NT2/D1 (cell line): ENCODE measurements at regions not wholly inside any gene's neighbourhood (a gene's known extent, or its start where the extent isn't known, plus 50 kb on each side); places are given as distances from the start of the nearest gene placed in this dataset.
"Not testable (repeated sequence)": the region's sequence is repeated elsewhere in the genome, so short reads cannot be mapped to it uniquely, and the experiment has no call there.

Source experiments
- DNase-seq: peaks from one replicate; pipeline ENCODE4 v3.0.0-alpha.2; 2011; ENCODE audit warnings: low read depth, low spot score
- H3K27me3 ChIP-seq: 2 replicates; pipeline ENCODE4 v1.6.0; 2011; ENCODE audit warnings: mild to moderate bottlenecking; ENCODE audit not compliant: insufficient read length, insufficient read depth
- H3K36me3 ChIP-seq: 2 replicates; pipeline ENCODE4 v1.6.1; 2011; ENCODE audit warnings: mild to moderate bottlenecking, low read length, mixed read lengths; ENCODE audit not compliant: insufficient read depth, insufficient read length
- H3K4me1 ChIP-seq: 2 replicates; pipeline ENCODE4 v1.5.1; 2011; ENCODE audit not compliant: insufficient read depth, insufficient read length
- H3K4me3 ChIP-seq: 2 replicates; pipeline ENCODE4 v1.5.1; 2011; ENCODE audit warnings: low read depth; ENCODE audit not compliant: insufficient read length
- H3K9ac ChIP-seq: 2 replicates; pipeline ENCODE4 v1.6.0; 2011; ENCODE audit warnings: low read depth; ENCODE audit not compliant: insufficient read length
- H3K9me3 ChIP-seq: 2 replicates; pipeline ENCODE4 v1.5.1; 2011; ENCODE audit warnings: mild to moderate bottlenecking, low read length; ENCODE audit not compliant: insufficient read depth
- SUZ12 ChIP-seq: IDR thresholded peaks from 2 replicates; pipeline ENCODE4 v1.6.1; 2011; ENCODE audit not compliant: insufficient read length, insufficient read depth; ENCODE audit errors: extremely low read depth
- YY1 ChIP-seq: IDR thresholded peaks from 2 replicates; pipeline ENCODE4 v1.6.1; 2011; ENCODE audit not compliant: insufficient read length, insufficient read depth
- ZNF274 ChIP-seq: IDR thresholded peaks from 2 replicates; pipeline ENCODE4 v1.6.1; 2011; ENCODE audit warnings: mild to moderate bottlenecking, low read depth, low read length

DNA sequence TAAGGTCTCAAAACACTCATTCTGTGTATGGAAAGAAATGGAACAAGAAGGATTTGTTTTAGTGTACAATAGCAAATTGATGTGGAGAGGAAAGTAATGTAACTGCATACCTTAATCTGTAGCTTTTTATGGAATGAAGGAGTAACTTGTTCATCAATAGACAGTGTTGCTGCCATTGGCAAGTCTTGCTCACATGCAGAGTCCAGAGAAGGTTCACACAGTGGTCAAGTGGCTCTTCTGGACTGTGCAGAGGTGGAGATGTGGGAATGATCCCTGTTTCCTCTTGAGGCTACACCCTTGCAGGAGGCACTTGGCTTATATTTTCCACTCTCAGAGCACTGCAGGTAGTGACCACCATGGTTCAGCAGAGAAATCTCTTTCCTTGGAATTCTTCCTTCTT, 132.9 kb upstream of the ANKH start:
- Histone ChIP-seq H3K4me1 (no peaks in the 10 kb centered on the region), H3K9ac (no peak overlapping the region), H3K27me3 (no peaks in the 10 kb centered on the region), H3K4me3 (no peak overlapping the region), H3K36me3 (no peaks in the 10 kb centered on the region), H3K9me3 (no peaks in the 10 kb centered on the region)
- DNase-seq: no peak
- no peak for TF ChIP-seq YY1
- TF ChIP-seq SUZ12: no peak
- TF ChIP-seq ZNF274: no peak

DNA sequence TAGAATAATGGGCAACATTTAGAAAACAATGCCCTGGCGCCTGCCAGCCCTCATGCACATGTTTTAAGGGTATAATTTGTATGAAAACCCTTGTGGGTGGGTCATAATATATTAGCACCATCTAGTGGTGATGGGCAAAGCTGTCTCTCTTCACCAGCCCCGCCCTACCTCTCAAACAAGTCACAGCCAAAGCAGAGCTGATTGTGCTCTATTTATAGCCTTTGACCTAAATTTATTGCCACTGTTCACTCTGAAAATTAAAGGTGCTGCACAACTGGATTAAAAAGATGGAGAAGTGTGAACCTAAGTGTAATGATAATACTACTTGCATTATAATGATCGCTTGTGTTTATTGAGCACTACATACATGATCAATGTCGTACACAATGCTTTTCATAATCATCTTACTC, 131.9 kb upstream of the ANKH start:
- peak; percentile 28 for DNase-seq
- Histone ChIP-seq H3K9ac (no peak overlapping the region), H3K9me3 (peaks cover 2% of the 10 kb centered on the region), H3K4me3 (no peak overlapping the region), H3K27me3 (no peaks in the 10 kb centered on the region), H3K36me3 (no peaks in the 10 kb centered on the region), H3K4me1 (no peaks in the 10 kb centered on the region)
- TF ChIP-seq ZNF274 (no peak), YY1 (no peak)

DNA sequence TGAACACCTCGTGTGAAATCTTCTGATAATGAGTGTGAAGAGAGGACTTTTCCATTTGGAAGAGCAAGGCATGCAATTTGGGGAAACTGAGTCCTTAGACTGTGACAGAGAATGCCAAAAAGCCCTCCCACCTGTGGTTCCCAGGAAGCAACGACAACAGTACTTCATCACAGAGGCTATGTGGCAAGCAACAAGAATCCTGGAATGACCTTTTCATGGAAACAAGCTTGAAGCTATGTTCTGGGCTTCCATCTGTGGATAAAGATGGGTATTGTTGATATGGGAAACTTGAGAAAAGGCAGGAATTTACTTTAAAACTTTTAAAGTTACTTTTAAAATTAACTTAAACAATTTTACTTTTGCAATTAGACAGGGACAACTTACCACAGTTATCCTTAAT, 131.2 kb upstream of the ANKH start:
- no peak for TF ChIP-seq ZNF274
- no peak for TF ChIP-seq YY1
- TF ChIP-seq SUZ12: no peak
- no peaks in the 10 kb centered on the region for H3K36me3 ChIP-seq
- no peak overlapping the region for H3K4me3 ChIP-seq
- no peak for DNase-seq
- no peak overlapping the region for H3K9ac ChIP-seq
- H3K4me1 ChIP-seq: no peaks in the 10 kb centered on the region
- no peaks in the 10 kb centered on the region for H3K27me3 ChIP-seq
- H3K9me3 ChIP-seq: peaks cover 10% of the 10 kb centered on the region

DNA sequence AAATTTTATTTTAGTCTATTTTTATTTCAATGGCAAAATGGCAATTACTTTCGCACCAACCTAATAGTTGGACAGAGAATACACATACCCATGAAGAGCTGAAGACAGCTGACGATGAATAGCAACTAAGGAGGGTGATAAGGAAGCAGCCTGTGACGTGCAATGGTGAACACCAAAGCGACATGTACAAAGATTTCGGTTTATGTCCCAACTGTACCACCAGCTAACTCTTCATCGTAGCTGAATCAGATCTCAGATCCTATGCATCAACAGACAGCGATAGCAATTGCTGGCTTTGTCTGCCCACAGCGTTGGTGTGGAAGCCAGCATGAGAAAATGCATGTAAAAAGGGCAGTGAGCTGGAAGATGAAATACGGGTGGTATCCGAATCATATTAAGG, 130.6 kb upstream of the ANKH start:
- Histone ChIP-seq H3K9ac (no peak overlapping the region), H3K4me1 (no peaks in the 10 kb centered on the region), H3K27me3 (no peaks in the 10 kb centered on the region), H3K4me3 (no peak overlapping the region), H3K9me3 (peaks cover 14% of the 10 kb centered on the region), H3K36me3 (no peaks in the 10 kb centered on the region)
- TF ChIP-seq ZNF274 (no peak), YY1 (no peak), SUZ12 (no peak)
- no peak for DNase-seq

DNA sequence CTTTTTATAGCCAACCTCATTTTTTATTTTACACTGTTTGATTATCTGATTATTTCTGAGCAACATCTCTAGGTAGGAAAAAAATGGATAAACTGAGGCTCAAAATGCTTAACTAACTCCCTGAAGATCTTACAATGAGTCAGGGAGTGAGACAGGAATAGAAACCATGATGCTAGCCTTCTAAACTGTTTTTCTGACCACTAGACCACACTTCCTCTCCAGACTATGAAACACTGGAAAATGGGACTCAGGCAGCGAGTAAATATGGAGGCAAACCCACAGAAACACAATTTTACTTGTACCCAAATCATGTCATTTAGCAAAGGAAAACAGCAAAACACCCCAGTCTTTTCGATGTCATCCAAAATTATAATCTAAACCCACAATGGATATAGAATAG, 129.9 kb upstream of the ANKH start:
- H3K9ac ChIP-seq: no peak overlapping the region
- no peak for DNase-seq
- no peaks in the 10 kb centered on the region for H3K36me3 ChIP-seq
- no peaks in the 10 kb centered on the region for H3K4me1 ChIP-seq
- H3K4me3 ChIP-seq: no peak overlapping the region
- no peaks in the 10 kb centered on the region for H3K27me3 ChIP-seq
- TF ChIP-seq SUZ12: no peak
- peaks cover 14% of the 10 kb centered on the region for H3K9me3 ChIP-seq

DNA sequence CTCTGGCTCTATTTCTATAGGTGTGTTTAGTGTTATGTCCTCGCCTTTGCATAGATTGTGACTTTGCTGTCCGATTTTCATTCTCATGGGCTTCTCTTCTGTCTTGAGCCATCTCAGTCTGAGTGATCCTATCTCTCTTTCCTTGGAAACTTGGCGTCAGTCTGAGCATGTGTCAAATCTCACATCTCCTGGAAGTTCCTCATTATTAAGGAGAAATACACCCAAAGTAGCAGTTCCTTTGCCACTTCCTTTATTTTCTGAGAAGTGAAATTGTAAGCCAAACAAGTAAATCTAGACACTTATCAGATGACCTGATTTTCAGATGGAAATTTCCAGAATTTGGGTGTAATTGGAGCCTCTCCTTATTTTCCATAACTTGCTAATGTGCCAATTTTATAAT, 126.9 kb upstream of the ANKH start:
- Histone ChIP-seq H3K4me1 (no peaks in the 10 kb centered on the region), H3K36me3 (no peaks in the 10 kb centered on the region), H3K9ac (no peak overlapping the region), H3K9me3 (peaks cover 14% of the 10 kb centered on the region), H3K4me3 (no peak overlapping the region), H3K27me3 (no peaks in the 10 kb centered on the region)
- DNase-seq: no peak
- TF ChIP-seq ZNF274 (no peak), YY1 (no peak), SUZ12 (no peak)

DNA sequence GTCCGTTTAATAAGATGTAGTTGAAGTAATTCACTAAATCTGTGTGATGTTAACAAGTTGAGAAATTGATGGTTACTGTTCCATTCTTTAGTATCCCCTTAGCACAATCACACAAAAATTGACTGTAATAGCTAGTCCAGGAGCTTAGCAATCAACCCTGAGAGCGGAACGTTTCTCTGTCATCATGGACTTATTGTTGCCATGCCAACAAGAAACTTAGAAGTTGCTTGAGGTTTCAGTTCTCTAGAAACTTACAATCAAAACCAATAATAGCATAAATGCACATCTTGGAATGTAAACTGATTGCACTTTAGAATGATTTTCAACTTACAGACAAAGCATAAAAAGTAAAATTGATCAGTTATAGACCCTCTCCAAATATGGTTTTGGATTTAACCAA, 125.4 kb upstream of the ANKH start:
- H3K4me1 ChIP-seq: no peaks in the 10 kb centered on the region
- H3K27me3 ChIP-seq: no peaks in the 10 kb centered on the region
- DNase-seq: no peak
- no peak overlapping the region for H3K9ac ChIP-seq
- H3K4me3 ChIP-seq: no peak overlapping the region
- TF ChIP-seq ZNF274 (no peak), YY1 (no peak), SUZ12 (no peak)
- H3K36me3 ChIP-seq: no peaks in the 10 kb centered on the region
- peaks cover 14% of the 10 kb centered on the region for H3K9me3 ChIP-seq

DNA sequence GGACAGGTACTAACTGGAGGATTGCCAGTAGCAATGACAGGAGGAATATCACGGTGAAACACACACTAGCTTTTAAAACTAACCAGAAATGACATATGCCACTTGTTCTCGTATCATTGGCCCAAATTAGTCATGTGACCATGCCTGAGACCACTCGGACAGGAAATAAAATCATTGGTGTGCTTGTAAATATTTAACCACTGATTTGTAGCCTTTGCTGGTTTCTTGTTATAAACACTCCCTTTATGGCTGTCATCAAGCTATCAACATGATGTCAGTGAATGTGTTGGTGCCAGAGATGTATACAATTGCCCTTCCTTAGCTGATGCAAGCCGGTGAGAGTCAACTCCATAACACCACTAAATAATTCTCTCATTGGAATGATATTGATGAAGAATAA, 123.7 kb upstream of the ANKH start:
- TF ChIP-seq ZNF274: no peak
- TF ChIP-seq YY1: no peak
- TF ChIP-seq SUZ12: no peak
- H3K9me3 ChIP-seq: peaks cover 14% of the 10 kb centered on the region
- H3K9ac ChIP-seq: no peak overlapping the region
- no peak for DNase-seq
- no peaks in the 10 kb centered on the region for H3K4me1 ChIP-seq
- H3K36me3 ChIP-seq: no peaks in the 10 kb centered on the region
- no peak overlapping the region for H3K4me3 ChIP-seq
- H3K27me3 ChIP-seq: no peaks in the 10 kb centered on the region

DNA sequence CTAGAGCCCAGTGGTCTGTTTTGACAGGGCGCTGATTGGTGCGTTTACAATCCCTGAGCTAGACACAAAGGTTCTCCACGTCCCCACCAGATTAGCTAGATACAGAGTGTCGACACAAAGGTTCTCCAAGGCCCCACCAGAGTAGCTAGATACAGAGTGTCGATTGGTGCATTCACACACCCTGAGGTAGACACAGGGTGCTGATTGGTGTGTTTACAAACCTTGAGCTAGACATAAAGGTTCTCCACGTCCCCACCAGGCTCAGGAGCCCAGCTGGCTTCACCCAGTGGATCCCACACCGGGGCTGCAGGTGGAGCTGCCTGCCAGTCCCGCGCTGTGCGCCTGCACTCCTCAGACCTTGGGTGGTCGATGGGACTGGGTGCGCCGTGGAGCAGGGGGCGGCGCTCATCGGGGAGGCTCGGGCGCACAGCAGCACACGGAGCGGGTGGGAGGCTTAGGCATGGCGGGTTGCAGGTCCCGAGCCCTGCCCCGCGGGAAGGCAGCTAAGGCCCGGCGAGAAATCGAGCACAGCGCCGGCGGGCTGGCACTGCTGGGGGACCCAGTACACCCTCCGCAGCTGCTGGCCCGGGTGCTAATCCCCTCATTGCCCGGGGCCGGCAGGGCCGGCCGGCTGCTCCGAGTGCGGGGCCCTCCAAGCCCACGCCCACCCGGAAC, 122.0 kb upstream of the ANKH start:
- not testable (repeated sequence) for H3K27me3 ChIP-seq, H3K4me3 ChIP-seq

DNA sequence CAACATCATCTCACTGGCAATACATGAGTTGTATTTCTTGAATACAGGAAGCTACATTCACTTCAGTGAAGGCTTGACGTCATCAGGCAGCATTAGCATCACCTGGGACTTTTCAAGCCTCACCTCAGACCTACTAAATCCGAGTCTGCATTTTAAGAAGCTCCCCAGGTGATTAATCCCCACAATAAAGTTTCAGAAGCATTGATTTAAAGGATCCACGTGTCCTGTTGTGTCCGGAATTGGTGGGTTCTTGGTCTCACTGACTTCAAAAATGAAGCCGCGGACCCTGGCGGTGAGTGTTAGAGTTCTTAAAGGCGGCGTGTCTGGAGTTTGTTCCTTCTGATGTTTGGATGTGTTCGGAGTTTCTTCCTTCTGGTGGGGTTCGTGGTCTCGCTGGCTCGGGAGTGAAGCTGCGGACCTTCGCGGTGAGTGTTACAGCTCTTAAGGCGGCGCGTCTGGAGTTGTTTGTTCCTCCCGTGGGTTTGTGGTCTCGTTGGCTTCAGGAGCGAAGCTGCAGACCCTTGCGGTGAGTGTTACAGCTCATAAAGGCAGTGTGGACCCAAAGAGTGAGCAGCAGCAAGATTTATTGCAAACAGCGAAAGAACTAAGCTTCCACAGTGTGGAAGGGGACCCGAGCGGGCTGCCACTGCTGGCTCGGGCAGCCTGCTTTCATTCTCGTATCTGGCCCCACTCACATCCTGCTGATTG, 121.3 kb upstream of the ANKH start:
- DNase-seq, H3K9me3 ChIP-seq, H3K4me3 ChIP-seq, H3K9ac ChIP-seq, H3K36me3 ChIP-seq, H3K4me1 ChIP-seq, H3K27me3 ChIP-seq: not testable (repeated sequence)

More for the DNA sequence above, 122.0 kb upstream of the ANKH start:
- not testable (repeated sequence) for H3K9ac ChIP-seq, DNase-seq, H3K4me1 ChIP-seq, H3K36me3 ChIP-seq
- peaks cover 13% of the 10 kb centered on the region for H3K9me3 ChIP-seq
